NB4 (cell line): ENCODE measurements at regions not wholly inside any gene's neighbourhood (a gene's known extent, or its start where the extent isn't known, plus 50 kb on each side); places are given as distances from the start of the nearest gene placed in this dataset.

Experiments used
- MAX ChIP-seq: IDR thresholded peaks from 2 replicates; pipeline ENCODE4 v1.6.1; 2011; ENCODE audit warnings: low read depth, low read length
- POLR2A ChIP-seq: IDR thresholded peaks from 2 replicates; pipeline ENCODE4 v1.6.1; 2011; ENCODE audit warnings: mild to moderate bottlenecking; ENCODE audit not compliant: insufficient read length; ENCODE audit errors: extremely low read depth

- TF ChIP-seq POLR2A (no peak), MAX (no peak)
Measured at GRCh38 chr20:11453430-11453829, 464.3 kb upstream of the BTBD3 start.
